GM20431 (cell line): ENCODE measurements at regions not wholly inside any gene's neighbourhood (a gene's known extent, or its start where the extent isn't known, plus 50 kb on each side); places are given as distances from the start of the nearest gene placed in this dataset.
"Not testable (repeated sequence)": the region's sequence is repeated elsewhere in the genome, so short reads cannot be mapped to it uniquely, and the experiment has no call there.

Source experiments
- in situ Hi-C: fragments of 300-500 bp; cut with MseI, MboI; formaldehyde crosslinking; loops from one replicate; pipeline ENCODE4 v1.15.0; 2020; ENCODE audit warnings: low sequenced_read_pairs; ENCODE audit not compliant: unreplicated experiment

- in situ Hi-C loops, result no loop called here
Observed at GRCh38 chr6:165178056-165178455, 131.3 kb downstream of the C6orf118 start.

- in situ Hi-C loops, result no loop called here
Observed at GRCh38 chr6:165173484-165173883, 135.9 kb downstream of the C6orf118 start.

GRCh38 chr6:165167861-165168260, 141.5 kb downstream of the C6orf118 start:
- in situ Hi-C loops, result no loop called here

- in situ Hi-C loops, result no loop called here
Observed at GRCh38 chr6:165167311-165167710, 142.1 kb downstream of the C6orf118 start.

- in situ Hi-C loops, result no loop called here
Observed at GRCh38 chr6:165163519-165163918, 145.9 kb downstream of the C6orf118 start.

- in situ Hi-C loops, result no loop called here
Observed at GRCh38 chr6:165159460-165159859, 149.9 kb downstream of the C6orf118 start.

- in situ Hi-C loops, result no loop called here
Observed at GRCh38 chr6:165146456-165146855, 162.9 kb downstream of the C6orf118 start.

- in situ Hi-C loops, result no loop called here
Observed at GRCh38 chr6:165135889-165136288, 173.5 kb downstream of the C6orf118 start.

- in situ Hi-C loops, result no loop called here
Observed at GRCh38 chr6:165129086-165129485, 180.3 kb downstream of the C6orf118 start.

- in situ Hi-C loops, result not testable (repeated sequence)
Observed at GRCh38 chr6:165127743-165128142, 181.7 kb downstream of the C6orf118 start.

GRCh38 chr6:165124681-165125080, 184.7 kb downstream of the C6orf118 start:
- in situ Hi-C loops, result not testable (repeated sequence)

- in situ Hi-C loops, result no loop called here
Observed at GRCh38 chr6:165119231-165120020, 190.0 kb downstream of the C6orf118 start.

- in situ Hi-C loops, result no loop called here
Observed at GRCh38 chr6:165118736-165119135, 190.7 kb downstream of the C6orf118 start.

GRCh38 chr6:165117806-165118205, 191.6 kb downstream of the C6orf118 start:
- in situ Hi-C loops, result no loop called here

- in situ Hi-C loops, result no loop called here
Observed at GRCh38 chr6:165117121-165117520, 192.3 kb downstream of the C6orf118 start.

GRCh38 chr6:165110860-165111259, 198.5 kb downstream of the C6orf118 start:
- in situ Hi-C loops, result no loop called here

GRCh38 chr6:165109011-165109410, 200.4 kb downstream of the C6orf118 start:
- in situ Hi-C loops, result no loop called here

- in situ Hi-C loops, result no loop called here
Observed at GRCh38 chr6:165106261-165106660, 203.1 kb downstream of the C6orf118 start.

- in situ Hi-C loops, result no loop called here
Observed at GRCh38 chr6:165098165-165098564, 211.2 kb downstream of the C6orf118 start.

GRCh38 chr6:165096868-165097267, 212.5 kb downstream of the C6orf118 start:
- in situ Hi-C loops, result no loop called here

- in situ Hi-C loops, result no loop called here
Observed at GRCh38 chr6:165096209-165096608, 213.2 kb downstream of the C6orf118 start.
